MCF 10A (cell line): ENCODE measurements at regions not wholly inside any gene's neighbourhood (a gene's known extent, or its start where the extent isn't known, plus 50 kb on each side); places are given as distances from the start of the nearest gene placed in this dataset.

Source experiments
- BruUV-seq: library from RNA; stranded (reverse); fragments of 400-500 nt; replicated peaks from 2 replicates; lab custom pipeline; 2021; lab: Mats Ljungman, UMichigan
- CTCF ChIA-PET: fragments of 300-600 bp; sonication (Branson Sonifier 250); formaldehyde crosslinking; extraction: SDS; loops from one replicate; lab custom pipeline; 2021; ENCODE audit warnings: antibody characterized with exemption, inconsistent platforms; lab: Yijun Ruan, JAX
- POLR2A ChIA-PET: fragments of 300-600, 350-650 bp; sonication (Branson Sonifier 250); formaldehyde crosslinking; extraction: SDS; loops from one replicate; lab custom pipeline; 2020; ENCODE audit warnings: antibody characterized with exemption, inconsistent platforms; lab: Yijun Ruan, JAX
- DNase-seq: peaks from one replicate; pipeline ENCODE4 v3.0.0-alpha.2; 2018; ENCODE audit not compliant: unreplicated experiment
- H3K27ac Mint-ChIP-seq: one replicate; pipeline ENCODE4 v1.8.0; 2022; ENCODE audit warnings: mild to moderate bottlenecking, low read depth, mixed read lengths; ENCODE audit not compliant: unreplicated experiment
- H3K27me3 Mint-ChIP-seq: one replicate; pipeline ENCODE4 v1.8.0; 2022; ENCODE audit warnings: mixed read lengths; ENCODE audit not compliant: insufficient read depth, unreplicated experiment
- H3K36me3 Mint-ChIP-seq: one replicate; pipeline ENCODE4 v1.8.0; 2022; ENCODE audit warnings: mild to moderate bottlenecking, moderate library complexity, mixed read lengths; ENCODE audit not compliant: insufficient read depth, unreplicated experiment
- H3K4me1 Mint-ChIP-seq: one replicate; pipeline ENCODE4 v1.8.0; 2022; ENCODE audit warnings: mixed read lengths; ENCODE audit not compliant: insufficient read depth, unreplicated experiment
- H3K4me3 Mint-ChIP-seq: one replicate; pipeline ENCODE4 v1.8.0; 2022; ENCODE audit warnings: mild to moderate bottlenecking, moderate library complexity, mixed read lengths; ENCODE audit not compliant: unreplicated experiment
- H3K9me3 Mint-ChIP-seq: one replicate; pipeline ENCODE4 v1.8.0; 2022; ENCODE audit warnings: mixed read lengths; ENCODE audit not compliant: unreplicated experiment
- CTCF ChIP-seq: fragments of 200-600 bp; IDR thresholded peaks from one replicate; pipeline ENCODE4 v1.8.0; 2022; ENCODE audit warnings: antibody characterized with exemption, mild to moderate bottlenecking; ENCODE audit not compliant: unreplicated experiment
- intact Hi-C: fragments of 100-400 bp; cut with micrococcal nuclease; formaldehyde crosslinking; loops from 2 replicates; pipeline ENCODE4 v1.14.1; 2022

- CTCF ChIA-PET: no interaction called here
- intact Hi-C loops: no loop called here
- Mint-ChIP-seq H3K36me3 (no peaks in the 10 kb centered on the region), H3K27ac (no peak overlapping the region), H3K9me3 (peaks cover 7% of the 10 kb centered on the region), H3K4me3 (no peak overlapping the region), H3K4me1 (peaks cover 8% of the 10 kb centered on the region), H3K27me3 (no peaks in the 10 kb centered on the region)
- POLR2A ChIA-PET: no interaction called here
- DNase-seq: no peak
- no peak for TF ChIP-seq CTCF
- BruUV-seq: no TSS peak
Measured at GRCh38 chr5:27318701-27319100, 280.3 kb upstream of the CDH9 start.

- Mint-ChIP-seq H3K36me3 (no peaks in the 10 kb centered on the region), H3K27ac (peak overlapping the region; percentile 78), H3K4me1 (peaks cover 14% of the 10 kb centered on the region), H3K4me3 (peak overlapping the region; percentile 35), H3K27me3 (no peaks in the 10 kb centered on the region), H3K9me3 (peaks cover 7% of the 10 kb centered on the region)
- intact Hi-C loops: no loop called here
- TF ChIP-seq CTCF: no peak
- BruUV-seq: no TSS peak
- peak; percentile 42 for DNase-seq
- ChIA-PET CTCF (no interaction called here), POLR2A (interaction anchor here (0.8 kb wide), 1 partner anchor 8 kb away, joined by 3 read pairs; no protein-coding TSS in a partner anchor)
Measured at GRCh38 chr5:27316271-27316650, 277.9 kb upstream of the CDH9 start.

- H3K4me3 Mint-ChIP-seq: peak overlapping the region; percentile 35
- H3K4me1 Mint-ChIP-seq: peaks cover 14% of the 10 kb centered on the region
- no peak for TF ChIP-seq CTCF
- H3K36me3 Mint-ChIP-seq: no peaks in the 10 kb centered on the region
- ChIA-PET CTCF (no interaction called here), POLR2A (interaction anchor here (0.8 kb wide), 1 partner anchor 8 kb away, joined by 3 read pairs; no protein-coding TSS in a partner anchor)
- peak; percentile 65 for DNase-seq
- no TSS peak for BruUV-seq
- H3K27me3 Mint-ChIP-seq: no peaks in the 10 kb centered on the region
- peak overlapping the region; percentile 78 for H3K27ac Mint-ChIP-seq
- peaks cover 7% of the 10 kb centered on the region for H3K9me3 Mint-ChIP-seq
- intact Hi-C loops: no loop called here
Measured at GRCh38 chr5:27315363-27316270, 277.2 kb upstream of the CDH9 start.

- no TSS peak for BruUV-seq
- Mint-ChIP-seq H3K4me3 (no peak overlapping the region), H3K4me1 (peaks cover 14% of the 10 kb centered on the region), H3K27me3 (no peaks in the 10 kb centered on the region), H3K36me3 (no peaks in the 10 kb centered on the region), H3K27ac (no peak overlapping the region), H3K9me3 (peaks cover 2% of the 10 kb centered on the region)
- ChIA-PET POLR2A (no interaction called here), CTCF (no interaction called here)
- DNase-seq: no peak
- no peak for TF ChIP-seq CTCF
- intact Hi-C loops: no loop called here
Measured at GRCh38 chr5:27313549-27313948, 275.2 kb upstream of the CDH9 start.
